GM12872 (cell line): ENCODE measurements at regions not wholly inside any gene's neighbourhood (a gene's known extent, or its start where the extent isn't known, plus 50 kb on each side); places are given as distances from the start of the nearest gene placed in this dataset.

Experiments used
- CTCF ChIP-seq: IDR thresholded peaks from 3 replicates; pipeline ENCODE4 v1.5.1; 2011; ENCODE audit warnings: low read depth, mild to moderate bottlenecking, low read length, moderate library complexity; ENCODE audit not compliant: insufficient read depth

DNA sequence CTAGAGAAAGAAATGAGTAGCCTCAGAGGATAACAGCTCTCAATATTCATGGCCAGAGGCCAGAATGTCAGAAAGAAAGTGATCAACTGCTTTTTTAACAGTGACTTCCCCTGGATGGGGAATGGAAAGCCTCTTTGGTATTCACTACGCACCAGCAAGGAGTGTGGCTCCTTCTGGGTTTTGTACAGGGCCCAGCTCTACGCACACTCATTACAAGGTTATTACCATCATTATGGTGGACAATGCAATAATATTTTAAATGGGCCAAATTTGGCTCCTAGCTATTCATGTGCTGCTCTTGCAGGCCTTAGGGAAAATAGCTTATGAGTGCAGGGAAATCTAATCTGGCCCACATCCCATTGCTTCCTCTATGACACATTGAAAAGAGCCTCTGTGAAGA is 1149.5 kb upstream of the FANCL start:
- TF ChIP-seq CTCF, result no peak

DNA sequence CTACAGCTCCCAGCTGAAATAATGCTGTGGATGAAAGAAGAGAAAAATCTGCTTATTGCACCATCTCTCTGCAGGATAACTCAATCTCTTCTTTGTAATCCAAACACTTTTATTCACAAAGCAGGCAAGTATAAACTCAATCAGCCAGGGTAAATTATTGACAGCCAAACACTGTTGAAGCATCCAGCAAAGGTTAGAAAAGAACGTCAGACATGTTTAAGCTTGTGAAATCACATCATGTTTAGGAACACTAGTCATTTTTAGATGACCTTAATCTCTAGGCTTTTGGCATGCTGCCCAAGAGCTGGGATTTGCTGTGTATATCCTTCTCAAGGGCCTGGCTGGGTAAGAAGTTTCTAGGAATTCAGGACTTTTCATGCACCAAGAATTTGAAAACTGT is 1148.1 kb upstream of the FANCL start:
- TF ChIP-seq CTCF, result no peak

GRCh38 chr2:59385971-59386370 is 1144.8 kb upstream of the FANCL start:
- TF ChIP-seq CTCF, result no peak

- no peak for TF ChIP-seq CTCF
These were observed 1142.3 kb upstream of the FANCL start for GRCh38 chr2:59383473-59383872.

DNA sequence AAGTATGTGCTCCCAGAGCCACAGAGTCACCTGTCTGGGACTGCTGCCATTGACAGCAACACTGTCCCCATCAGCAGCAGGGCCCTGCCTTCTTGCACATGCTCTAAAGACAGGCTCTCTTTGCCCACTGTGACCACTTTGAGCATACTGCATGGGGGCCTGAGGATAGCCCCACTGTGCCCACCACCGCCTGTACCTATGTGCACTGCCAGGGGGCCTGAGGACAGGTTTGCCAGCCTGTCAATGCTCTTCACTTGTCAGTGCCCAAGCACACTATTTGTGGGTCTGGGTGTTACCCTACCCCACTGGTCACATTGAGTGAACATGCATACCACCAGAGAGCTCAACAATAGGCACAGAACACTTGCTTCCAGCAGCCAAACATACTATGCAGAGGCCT is 1137.0 kb upstream of the FANCL start:
- TF ChIP-seq CTCF, result no peak

DNA sequence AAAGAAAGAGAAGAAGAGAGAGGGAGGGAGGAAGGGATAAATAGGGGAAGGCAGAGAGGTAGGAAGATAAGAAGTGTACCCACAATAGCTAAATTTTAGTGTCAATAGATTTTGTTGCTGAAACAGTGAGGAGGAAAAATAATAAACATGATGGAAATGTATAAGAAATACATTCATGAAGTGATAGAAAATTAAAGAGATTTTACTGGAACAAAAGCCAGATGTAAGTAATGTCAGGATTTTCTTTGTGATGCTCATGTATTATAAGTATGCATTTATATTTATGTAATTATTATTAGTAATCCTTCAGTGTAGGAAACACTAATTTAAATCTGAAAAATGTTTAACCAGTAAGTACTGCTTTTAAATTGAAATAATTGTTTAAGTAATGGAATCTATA is 1125.2 kb upstream of the FANCL start:
- no peak for TF ChIP-seq CTCF

DNA sequence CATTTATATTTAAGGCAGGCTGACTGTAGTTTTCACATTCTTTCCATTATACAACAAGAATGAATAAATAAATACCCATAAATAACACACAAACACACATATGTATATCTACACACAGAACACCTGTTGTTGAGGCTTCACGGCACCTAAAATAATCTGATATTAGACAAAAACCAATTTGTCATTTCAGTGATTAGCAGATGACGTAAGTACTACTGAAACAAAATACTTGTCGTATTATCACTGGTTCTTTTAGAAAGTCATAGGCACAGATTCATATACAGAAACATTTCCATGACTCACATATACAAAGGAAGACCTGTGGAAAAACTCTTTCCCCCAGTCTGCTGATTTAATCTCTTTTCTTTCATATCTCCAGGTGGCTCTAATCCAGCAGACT is 1113.4 kb upstream of the FANCL start:
- TF ChIP-seq CTCF, result no peak
